IMR-90 (cell line): ENCODE measurements at regions not wholly inside any gene's neighbourhood (a gene's known extent, or its start where the extent isn't known, plus 50 kb on each side); places are given as distances from the start of the nearest gene placed in this dataset.

Experiments used
- CTCF ChIP-seq: conservative IDR thresholded peaks from 2 replicates; pipeline ENCODE4 v1.5.1; 2012; ENCODE audit warnings: mild to moderate bottlenecking, low read depth, low read length, improper control_type of control experiment
- MAZ ChIP-seq: IDR thresholded peaks from 2 replicates; pipeline ENCODE4 v1.6.1; 2012; ENCODE audit warnings: low read depth, mild to moderate bottlenecking, low read length, improper control_type of control experiment, moderate library complexity, borderline replicate concordance
- RAD21 ChIP-seq: IDR thresholded peaks from 2 replicates; pipeline ENCODE4 v1.6.1; 2012; ENCODE audit warnings: low read length, improper control_type of control experiment

- TF ChIP-seq RAD21, result peak; percentile 28
- TF ChIP-seq CTCF, result no peak
- peak; percentile 61; the same call in 1 of the 2 replicates for TF ChIP-seq MAZ
These were observed 147.8 kb downstream of the TOMM20 start for GRCh38 chr1:234980645-234981396.
